SK-N-SH (cell line): ENCODE measurements at regions not wholly inside any gene's neighbourhood (a gene's known extent, or its start where the extent isn't known, plus 50 kb on each side); places are given as distances from the start of the nearest gene placed in this dataset.

ENCODE experiments used
- CTCF ChIP-seq: fragments of 200-600 bp; sonication (generic); IDR thresholded peaks from 2 replicates; pipeline ENCODE4 v1.6.1; 2017; ENCODE audit warnings: antibody characterized with exemption, mild to moderate bottlenecking, moderate library complexity
- MAX ChIP-seq: IDR thresholded peaks from 2 replicates; pipeline ENCODE4 v1.4.0; 2012; ENCODE audit warnings: low read depth
- YY1 ChIP-seq: IDR thresholded peaks from 2 replicates; pipeline ENCODE4 v1.4.0; 2012; ENCODE audit warnings: low read depth, mild to moderate bottlenecking

GRCh38 chr13:47066226-47066625 lies 169.4 kb upstream of the HTR2A start:
- no peak for TF ChIP-seq CTCF
- TF ChIP-seq YY1 = no peak
- no peak for TF ChIP-seq MAX
